Astrocyte of the cerebellum (primary cell): ENCODE measurements at regions not wholly inside any gene's neighbourhood (a gene's known extent, or its start where the extent isn't known, plus 50 kb on each side); places are given as distances from the start of the nearest gene placed in this dataset.

ENCODE experiments used
- DNase-seq: peaks from one replicate; pipeline ENCODE4 v3.0.0-alpha.2; 2011; ENCODE audit warnings: low read depth
- H3K4me3 ChIP-seq: 2 replicates; pipeline ENCODE4 v1.5.1; 2011; ENCODE audit warnings: mild to moderate bottlenecking, low read depth, low read length, moderate library complexity
- in situ Hi-C: cut with HindIII; loops from 2 replicates; pipeline ENCODE4 v1.10.0; 2017; ENCODE audit warnings: low sequenced_read_pairs
- TF ChIP-seq, protein P1 (sequence below): IDR thresholded peaks from 2 replicates; pipeline ENCODE4 v1.5.1; 2012; ENCODE audit warnings: low read length, low read depth, moderate library complexity, mild to moderate bottlenecking; ENCODE audit errors: missing control alignments

DNA sequence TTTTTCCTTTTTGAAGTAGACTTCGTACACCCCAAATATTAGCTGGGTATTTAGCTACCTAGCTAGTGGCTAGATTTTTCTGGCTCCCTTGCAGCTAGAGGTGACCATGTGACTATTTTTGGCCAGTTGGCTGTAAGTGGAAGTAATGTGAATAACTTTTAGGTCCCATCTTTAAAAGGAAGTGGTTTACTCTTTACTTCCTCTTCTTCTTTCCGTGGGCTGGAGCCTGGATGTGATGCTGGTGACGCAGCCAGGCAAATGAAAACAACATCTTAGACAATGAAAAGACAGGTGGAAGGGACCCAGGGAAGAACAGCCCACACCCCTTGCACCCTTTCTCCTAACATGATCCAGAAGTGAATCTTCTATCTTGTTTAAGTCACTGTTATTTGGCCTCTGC, 245.5 kb downstream of the ATP23 start:
- DNase-seq = no peak
- in situ Hi-C loops = no loop called here
- no peak overlapping the region for H3K4me3 ChIP-seq
- TF ChIP-seq, protein P1, sequence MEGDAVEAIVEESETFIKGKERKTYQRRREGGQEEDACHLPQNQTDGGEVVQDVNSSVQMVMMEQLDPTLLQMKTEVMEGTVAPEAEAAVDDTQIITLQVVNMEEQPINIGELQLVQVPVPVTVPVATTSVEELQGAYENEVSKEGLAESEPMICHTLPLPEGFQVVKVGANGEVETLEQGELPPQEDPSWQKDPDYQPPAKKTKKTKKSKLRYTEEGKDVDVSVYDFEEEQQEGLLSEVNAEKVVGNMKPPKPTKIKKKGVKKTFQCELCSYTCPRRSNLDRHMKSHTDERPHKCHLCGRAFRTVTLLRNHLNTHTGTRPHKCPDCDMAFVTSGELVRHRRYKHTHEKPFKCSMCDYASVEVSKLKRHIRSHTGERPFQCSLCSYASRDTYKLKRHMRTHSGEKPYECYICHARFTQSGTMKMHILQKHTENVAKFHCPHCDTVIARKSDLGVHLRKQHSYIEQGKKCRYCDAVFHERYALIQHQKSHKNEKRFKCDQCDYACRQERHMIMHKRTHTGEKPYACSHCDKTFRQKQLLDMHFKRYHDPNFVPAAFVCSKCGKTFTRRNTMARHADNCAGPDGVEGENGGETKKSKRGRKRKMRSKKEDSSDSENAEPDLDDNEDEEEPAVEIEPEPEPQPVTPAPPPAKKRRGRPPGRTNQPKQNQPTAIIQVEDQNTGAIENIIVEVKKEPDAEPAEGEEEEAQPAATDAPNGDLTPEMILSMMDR = no peak

DNA sequence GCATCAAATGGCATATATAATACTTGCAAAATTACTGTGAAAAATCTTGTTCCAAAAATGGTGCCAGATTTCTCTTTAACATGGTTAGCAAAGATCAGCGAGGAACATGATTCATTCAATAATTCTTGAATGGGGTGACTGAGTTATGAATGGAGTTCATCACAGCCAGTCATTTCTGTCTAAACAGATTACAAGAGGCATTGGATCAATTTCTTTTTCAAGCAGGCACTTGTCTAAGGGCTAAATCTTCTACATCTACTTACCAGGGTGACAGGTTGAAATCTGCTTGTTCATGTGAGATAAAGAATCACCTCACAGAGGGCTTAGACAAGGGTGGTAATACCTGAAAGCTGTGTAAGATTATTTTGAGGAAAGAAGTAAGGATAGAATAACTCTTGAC, 247.7 kb downstream of the ATP23 start:
- no peak overlapping the region for H3K4me3 ChIP-seq
- no peak for DNase-seq
- TF ChIP-seq, protein P1 = no peak
- in situ Hi-C loops = no loop called here

DNA sequence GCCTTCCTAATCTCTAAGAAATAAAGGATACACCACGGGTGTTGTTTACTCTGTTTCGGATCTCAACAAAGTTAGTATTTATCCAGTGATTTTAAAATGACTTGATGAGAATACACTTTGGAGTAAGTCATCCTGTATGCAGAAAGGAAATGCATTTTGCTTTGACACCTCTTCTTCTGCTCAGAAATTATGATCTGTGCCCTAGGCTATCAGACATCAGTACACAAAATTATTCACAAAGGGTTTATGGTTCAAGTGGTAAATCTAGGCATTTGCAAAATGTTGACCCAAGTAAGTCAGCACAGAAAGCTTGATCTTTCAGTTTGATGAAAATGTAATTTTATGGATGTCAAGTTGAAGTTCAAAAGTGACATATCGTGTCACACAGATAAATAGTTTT, 248.5 kb downstream of the ATP23 start:
- DNase-seq = no peak
- TF ChIP-seq, protein P1 = no peak
- H3K4me3 ChIP-seq = no peak overlapping the region
- in situ Hi-C loops = no loop called here

DNA sequence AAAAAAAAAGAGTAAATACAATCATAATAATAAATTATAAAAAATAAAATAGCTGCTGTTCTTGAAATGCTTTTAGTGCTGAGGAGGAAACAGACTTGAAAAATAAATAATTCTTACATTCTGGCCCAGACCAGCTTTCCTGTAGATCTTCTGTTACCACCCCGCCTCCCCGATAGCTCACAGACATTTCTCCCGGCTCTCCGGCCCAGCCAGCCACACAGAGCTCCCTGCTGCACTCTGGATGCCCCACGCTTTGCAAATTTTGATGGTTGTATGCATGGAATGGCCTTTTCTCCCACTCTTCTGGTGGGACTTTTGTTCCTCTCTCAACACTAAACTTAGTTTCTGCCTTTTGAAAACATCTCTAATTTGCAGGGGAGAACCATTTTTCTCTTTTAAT, 249.3 kb downstream of the ATP23 start:
- in situ Hi-C loops = no loop called here
- no peak overlapping the region for H3K4me3 ChIP-seq
- TF ChIP-seq, protein P1 = no peak
- no peak for DNase-seq

DNA sequence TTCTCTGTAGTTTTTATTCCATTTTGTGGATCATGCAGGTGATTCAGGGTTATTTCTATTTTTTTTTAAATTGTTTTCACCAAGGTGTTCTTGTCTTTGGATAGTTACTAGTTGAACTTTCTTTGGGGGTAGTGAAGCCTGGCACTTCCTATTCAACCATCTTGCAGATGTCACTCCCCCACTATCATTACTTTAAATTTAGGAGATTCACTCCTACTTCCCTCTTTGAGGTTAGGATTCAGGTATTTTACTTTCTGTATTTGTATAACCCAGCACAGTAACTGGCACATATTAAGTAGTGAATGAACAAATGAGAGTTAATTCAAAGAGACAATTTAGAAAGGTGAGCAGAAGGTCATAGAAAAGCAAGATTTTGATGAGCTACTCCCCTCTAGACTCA, 255.6 kb downstream of the ATP23 start:
- in situ Hi-C loops = no loop called here
- DNase-seq = no peak
- TF ChIP-seq, protein P1 = no peak
- no peak overlapping the region for H3K4me3 ChIP-seq

DNA sequence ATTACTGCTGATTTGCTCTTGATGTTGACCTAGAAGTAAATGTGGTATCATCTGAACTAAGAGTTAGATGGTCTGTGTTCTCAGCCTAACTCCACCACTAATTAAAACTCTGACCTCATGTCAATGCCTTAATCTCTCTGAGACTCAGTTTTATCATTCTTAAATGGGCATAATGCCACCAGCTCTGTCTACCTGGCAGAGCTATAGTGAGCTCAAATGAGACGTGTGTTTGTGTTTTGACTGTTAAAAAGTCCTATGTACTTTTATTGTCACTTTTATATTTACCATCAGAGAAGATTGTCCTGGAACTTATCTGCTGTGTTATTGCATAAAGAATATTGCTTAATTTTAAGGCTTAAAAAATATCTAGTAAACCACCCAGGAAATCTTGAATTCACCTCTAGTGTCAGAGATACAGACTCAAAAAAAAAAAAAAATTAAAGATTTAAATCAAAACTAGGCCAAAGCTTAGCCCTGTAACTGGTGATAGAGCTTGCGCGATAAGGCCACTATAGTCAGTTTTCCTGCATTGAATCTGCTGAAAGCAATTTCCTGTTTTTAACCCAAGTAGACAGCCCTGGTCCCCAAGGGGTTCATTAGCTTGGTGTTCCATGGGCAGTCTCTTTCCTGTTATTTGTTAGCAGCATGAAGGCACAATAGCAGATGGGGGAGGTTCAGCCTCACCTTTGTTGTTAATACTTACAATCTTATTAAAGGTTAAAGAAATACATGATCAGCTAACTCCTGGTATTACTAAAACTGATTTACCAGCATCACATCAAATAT, 261.8 kb downstream of the ATP23 start:
- TF ChIP-seq, protein P1 = no peak
- no peak for DNase-seq
- no peak overlapping the region for H3K4me3 ChIP-seq
- in situ Hi-C loops = no loop called here
